Stomach (tissue), 4 donors: ENCODE measurements at regions not wholly inside any gene's neighbourhood (a gene's known extent, or its start where the extent isn't known, plus 50 kb on each side); places are given as distances from the start of the nearest gene placed in this dataset.

ENCODE experiments used
- CTCF ChIP-seq, 7 experiments: fragments of 450-650 bp in 4 of 7; fragments of 200-600 bp in 3 of 7; sonication (generic) in 3 of 7; IDR thresholded peaks; one replicate each; pipeline ENCODE4 v1.5.1; 2016 to 2019; ENCODE audit warnings: antibody characterized with exemption in 7 of 7, control low read depth in 2 of 7, mild to moderate bottlenecking in 1 of 7
- EP300 ChIP-seq: sonication (generic); formaldehyde crosslinking; IDR thresholded peaks from one replicate; pipeline ENCODE4 v1.6.1; 2017; ENCODE audit warnings: antibody characterized with exemption
- POLR2A ChIP-seq, 4 donors: fragments of 450-650 bp; IDR thresholded peaks; one replicate each; pipeline ENCODE4 v1.6.1; 2016; ENCODE audit warnings: antibody characterized with exemption in 4 of 4, control low read depth in 2 of 4, mild to moderate bottlenecking in 1 of 4, moderate library complexity in 1 of 4
- POLR2AphosphoS5 ChIP-seq, 3 donors: sonication (generic); formaldehyde crosslinking; IDR thresholded peaks; one replicate each; pipeline ENCODE4 v1.6.1; 2016; ENCODE audit warnings: antibody characterized with exemption in 3 of 3

GRCh38 chr11:80929031-80929805 is 1488.4 kb upstream of the TENM4 start:
- TF ChIP-seq CTCF (IDR thresholded peaks at IDR 0.05): no peak
- TF ChIP-seq POLR2A (IDR thresholded peaks at IDR 0.05): no peak
- TF ChIP-seq EP300: no peak
- no peak for TF ChIP-seq POLR2AphosphoS5 (IDR thresholded peaks at IDR 0.05)
